Cardiac fibroblast (primary cell): ENCODE measurements at regions not wholly inside any gene's neighbourhood (a gene's known extent, or its start where the extent isn't known, plus 50 kb on each side); places are given as distances from the start of the nearest gene placed in this dataset.
"Not testable (repeated sequence)": the region's sequence is repeated elsewhere in the genome, so short reads cannot be mapped to it uniquely, and the experiment has no call there.

Source experiments
- DNase-seq, 2 donors: peaks; one replicate each; pipeline versions ENCODE4 v3.0.0 to v3.0.0-alpha.2; 2010; ENCODE audit warnings: low read depth in 2 of 2
- H3K4me3 ChIP-seq, 2 donors: replicated peaks in 1 of 2; 1 replicate in 1 of 2; 2 replicates in 1 of 2; pipeline ENCODE4 v1.5.1; 2011; ENCODE audit warnings: low read depth in 2 of 2, low read length in 2 of 2, mild to moderate bottlenecking in 2 of 2, moderate library complexity in 1 of 2
- CTCF ChIP-seq: IDR thresholded peaks from one replicate; pipeline ENCODE4 v1.5.1; 2011; ENCODE audit warnings: low read depth, mild to moderate bottlenecking, low read length, inconsistent platforms

- H3K4me3 ChIP-seq, result no peak overlapping the region
- no peak for TF ChIP-seq CTCF
- DNase-seq, result no peak
Observed at GRCh38 chr11:15685306-15685705, 570.6 kb downstream of the INSC start.

- DNase-seq, H3K4me3 ChIP-seq: not testable (repeated sequence)
Observed at GRCh38 chr11:15686259-15686658, 571.5 kb downstream of the INSC start.

GRCh38 chr11:15687342-15687741, 572.6 kb downstream of the INSC start:
- TF ChIP-seq CTCF, result no peak
- DNase-seq, result peak in 1 of 2 donors; percentile 58
- H3K4me3 ChIP-seq, result no peak overlapping the region

GRCh38 chr11:15688351-15688792, 573.6 kb downstream of the INSC start:
- H3K4me3 ChIP-seq, result no peak overlapping the region
- DNase-seq, result peak; percentile 53 to 92
- no peak for TF ChIP-seq CTCF

GRCh38 chr11:15690320-15690719, 575.6 kb downstream of the INSC start:
- no peak overlapping the region for H3K4me3 ChIP-seq
- no peak for TF ChIP-seq CTCF
- no peak for DNase-seq

GRCh38 chr11:15692739-15693138, 578.0 kb downstream of the INSC start:
- no peak overlapping the region for H3K4me3 ChIP-seq
- peak in 1 of 2 donors; percentile 28 for DNase-seq
- no peak for TF ChIP-seq CTCF

- DNase-seq, result no peak
- no peak overlapping the region for H3K4me3 ChIP-seq
- no peak for TF ChIP-seq CTCF
Observed at GRCh38 chr11:15695096-15695721, 580.5 kb downstream of the INSC start.
